Left lung (tissue), 4 donors: ENCODE measurements at regions not wholly inside any gene's neighbourhood (a gene's known extent, or its start where the extent isn't known, plus 50 kb on each side); places are given as distances from the start of the nearest gene placed in this dataset.

ENCODE experiments used
- ATAC-seq: fragments of 200-7000 bp; cut with Tn5 transposase; one replicate; pipeline ENCODE4 v1.9.1; 2020; ENCODE audit warnings: moderate library complexity
- DNase-seq, 4 donors: peaks; one replicate each; pipeline ENCODE4 v3.0.0-alpha.2; 2013 to 2020
- H3K27ac ChIP-seq, 2 donors: fragments of 200-600 bp; sonication (generic) in 1 of 2; one replicate each; pipeline versions ENCODE4 v1.5.0 to v1.8.0; 2020 to 2021
- H3K27me3 ChIP-seq, 2 donors: fragments of 200-600 bp; sonication (generic) in 1 of 2; one replicate each; pipeline versions ENCODE4 v1.5.0 to v1.8.0; 2020 to 2021
- H3K36me3 ChIP-seq, 2 donors: fragments of 200-600 bp; sonication (generic) in 1 of 2; one replicate each; pipeline versions ENCODE4 v1.5.0 to v1.8.0; 2020 to 2021
- H3K4me1 ChIP-seq, 2 donors: fragments of 200-600 bp; one replicate each; pipeline ENCODE4 v1.8.0; 2021
- H3K4me3 ChIP-seq, 2 donors: fragments of 200-600 bp; sonication (generic) in 1 of 2; one replicate each; pipeline versions ENCODE4 v1.5.0 to v1.8.0; 2020 to 2021; ENCODE audit warnings: mild to moderate bottlenecking in 1 of 2
- H3K9me3 ChIP-seq, 2 donors: fragments of 200-600 bp; sonication (generic) in 1 of 2; one replicate each; pipeline versions ENCODE4 v1.5.0 to v1.8.0; 2020 to 2021
- CTCF ChIP-seq, 2 donors: fragments of 200-600 bp; sonication (generic) in 1 of 2; IDR thresholded peaks; one replicate each; pipeline versions ENCODE4 v1.5.0 to v1.8.0; 2021; ENCODE audit warnings: antibody characterized with exemption in 2 of 2
- intact Hi-C, 2 donors: fragments of 100-400 bp; cut with DNase I; formaldehyde crosslinking; loops; one replicate each; pipeline versions ENCODE4 v1.11.2 to v1.14.2; 2022
- donor health status: DM: no; HTN: yes; CAD: no.
- donor health status: DM: no; HTN: no; CAD: no.

- intact Hi-C loops = no loop called here
- Histone ChIP-seq H3K27ac (no peak overlapping the region), H3K4me1 (no peaks in the 10 kb centered on the region), H3K4me3 (no peak overlapping the region), H3K27me3 (no peaks in the 10 kb centered on the region), H3K36me3 (no peaks in the 10 kb centered on the region), H3K9me3 (no peaks in the 10 kb centered on the region)
- ATAC-seq (no peak), DNase-seq (no peak)
- no peak for TF ChIP-seq CTCF (IDR thresholded peaks at IDR 0.05)
Observed at GRCh38 chr9:14499976-14500375, 186.0 kb upstream of the NFIB start.

- no peak for TF ChIP-seq CTCF (IDR thresholded peaks at IDR 0.05)
- Histone ChIP-seq H3K36me3 (no peaks in the 10 kb centered on the region), H3K27ac (no peak overlapping the region), H3K4me1 (no peaks in the 10 kb centered on the region), H3K9me3 (no peaks in the 10 kb centered on the region), H3K4me3 (no peak overlapping the region), H3K27me3 (no peaks in the 10 kb centered on the region)
- no peak for DNase-seq
- no peak for ATAC-seq
- intact Hi-C loops = no loop called here
Observed at GRCh38 chr9:14498824-14499223, 184.9 kb upstream of the NFIB start.

- Histone ChIP-seq H3K4me3 (no peak overlapping the region), H3K27ac (no peak overlapping the region), H3K4me1 (no peaks in the 10 kb centered on the region), H3K27me3 (no peaks in the 10 kb centered on the region), H3K36me3 (no peaks in the 10 kb centered on the region), H3K9me3 (no peaks in the 10 kb centered on the region)
- intact Hi-C loops = no loop called here
- DNase-seq = no peak
- no peak for ATAC-seq
- TF ChIP-seq CTCF (IDR thresholded peaks at IDR 0.05) = no peak
Observed at GRCh38 chr9:14497476-14497875, 183.5 kb upstream of the NFIB start.

GRCh38 chr9:14488421-14489190, 174.7 kb upstream of the NFIB start:
- intact Hi-C loops = no loop called here
- no peaks in the 10 kb centered on the region for H3K4me1 ChIP-seq
- no peak overlapping the region for H3K27ac ChIP-seq
- no peaks in the 10 kb centered on the region for H3K27me3 ChIP-seq
- no peak overlapping the region for H3K4me3 ChIP-seq
- H3K9me3 ChIP-seq = no peaks in the 10 kb centered on the region
- TF ChIP-seq CTCF (IDR thresholded peaks at IDR 0.05) = no peak
- ATAC-seq = no peak
- no peaks in the 10 kb centered on the region for H3K36me3 ChIP-seq
- DNase-seq = peak in 1 of 4 donors; percentile 13

GRCh38 chr9:14487547-14488185, 173.7 kb upstream of the NFIB start:
- intact Hi-C loops = no loop called here
- ATAC-seq (no peak), DNase-seq (no peak)
- H3K27me3 ChIP-seq = no peaks in the 10 kb centered on the region
- no peak overlapping the region for H3K27ac ChIP-seq
- no peaks in the 10 kb centered on the region for H3K9me3 ChIP-seq
- H3K4me1 ChIP-seq = no peaks in the 10 kb centered on the region
- no peak overlapping the region for H3K4me3 ChIP-seq
- TF ChIP-seq CTCF (IDR thresholded peaks at IDR 0.05) = no peak
- no peaks in the 10 kb centered on the region for H3K36me3 ChIP-seq
